ENCODE measurements at regions not wholly inside any gene's neighbourhood (a gene's known extent, or its start where the extent isn't known, plus 50 kb on each side); places are given as distances from the start of the nearest gene placed in this dataset.

DNA sequence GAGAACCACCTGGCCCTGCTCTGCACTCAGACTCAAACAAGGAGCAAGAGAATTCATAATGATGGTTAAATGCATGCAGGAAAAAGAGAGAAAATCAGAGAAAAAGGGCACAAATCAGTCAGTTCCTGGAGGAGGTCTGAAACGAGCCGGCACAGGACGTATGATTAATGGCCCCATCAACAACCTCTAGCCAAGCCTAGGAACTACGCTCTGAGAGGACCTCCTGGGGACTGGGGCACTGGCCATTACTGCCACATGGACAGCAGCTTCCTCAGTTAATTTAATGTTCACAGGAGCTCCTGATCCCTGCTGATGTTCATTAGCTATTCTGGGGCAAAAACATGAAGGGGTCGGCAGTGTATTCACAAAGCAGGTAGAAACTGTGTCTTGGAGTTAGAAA is 238.1 kb downstream of the MED10 start:
- TF ChIP-seq, protein P1, sequence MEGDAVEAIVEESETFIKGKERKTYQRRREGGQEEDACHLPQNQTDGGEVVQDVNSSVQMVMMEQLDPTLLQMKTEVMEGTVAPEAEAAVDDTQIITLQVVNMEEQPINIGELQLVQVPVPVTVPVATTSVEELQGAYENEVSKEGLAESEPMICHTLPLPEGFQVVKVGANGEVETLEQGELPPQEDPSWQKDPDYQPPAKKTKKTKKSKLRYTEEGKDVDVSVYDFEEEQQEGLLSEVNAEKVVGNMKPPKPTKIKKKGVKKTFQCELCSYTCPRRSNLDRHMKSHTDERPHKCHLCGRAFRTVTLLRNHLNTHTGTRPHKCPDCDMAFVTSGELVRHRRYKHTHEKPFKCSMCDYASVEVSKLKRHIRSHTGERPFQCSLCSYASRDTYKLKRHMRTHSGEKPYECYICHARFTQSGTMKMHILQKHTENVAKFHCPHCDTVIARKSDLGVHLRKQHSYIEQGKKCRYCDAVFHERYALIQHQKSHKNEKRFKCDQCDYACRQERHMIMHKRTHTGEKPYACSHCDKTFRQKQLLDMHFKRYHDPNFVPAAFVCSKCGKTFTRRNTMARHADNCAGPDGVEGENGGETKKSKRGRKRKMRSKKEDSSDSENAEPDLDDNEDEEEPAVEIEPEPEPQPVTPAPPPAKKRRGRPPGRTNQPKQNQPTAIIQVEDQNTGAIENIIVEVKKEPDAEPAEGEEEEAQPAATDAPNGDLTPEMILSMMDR (IDR thresholded peaks at IDR 0.05), result no peak
- TF ChIP-seq POLR2A (IDR thresholded peaks at IDR 0.05), result no peak

Data from adrenal gland (tissue), 5 donors.